ENCODE measurements at regions not wholly inside any gene's neighbourhood (a gene's known extent, or its start where the extent isn't known, plus 50 kb on each side); places are given as distances from the start of the nearest gene placed in this dataset.

GRCh38 chr11:104704146-104704830 is 194.0 kb downstream of the CASP12 start (continued):
- TF ChIP-seq CHAMP1 (IDR thresholded peaks at IDR 0.05) (no peak), FOXO4 (CRISPR knock-in tag; IDR thresholded peaks at IDR 0.05) (no peak), L3MBTL2 (IDR thresholded peaks at IDR 0.05) (no peak), BRD9 (IDR thresholded peaks at IDR 0.05; ENCODE audit: low read depth, partially characterized antibody) (no peak), CREM (IDR thresholded peaks at IDR 0.05; ENCODE audit: low read depth) (no peak), ETV1 (tag; conservative IDR thresholded peaks at IDR 0.05; ENCODE audit: low read depth) (no peak), U2AF2 (optimal IDR thresholded peaks at IDR 0.05; ENCODE audit: low read depth, low read length) (no peak), SMARCA5 (IDR thresholded peaks at IDR 0.05) (no peak), ZC3H8 (IDR thresholded peaks at IDR 0.05) (no peak)

Data from K562 (cell line).